Mammary epithelial cell (primary cell): ENCODE measurements at regions not wholly inside any gene's neighbourhood (a gene's known extent, or its start where the extent isn't known, plus 50 kb on each side); places are given as distances from the start of the nearest gene placed in this dataset.
"Not testable (repeated sequence)": the region's sequence is repeated elsewhere in the genome, so short reads cannot be mapped to it uniquely, and the experiment has no call there.

Experiments used
- CTCF ChIP-seq, 2 donors: IDR thresholded peaks in 1 of 2; conservative IDR thresholded peaks in 1 of 2; 2 replicates each; pipeline ENCODE4 v1.5.1; 2011 to 2012; ENCODE audit warnings: inconsistent platforms in 2 of 2, low read length in 2 of 2, mild to moderate bottlenecking in 2 of 2, control low read depth in 1 of 2, low read depth in 1 of 2; ENCODE audit not compliant: insufficient read depth in 1 of 2; ENCODE audit errors: extremely low read depth in 1 of 2
- EZH2 ChIP-seq: IDR thresholded peaks from 2 replicates; pipeline ENCODE4 v1.6.1; 2012; ENCODE audit warnings: low read length, inconsistent platforms, borderline replicate concordance

- TF ChIP-seq EZH2; CTCF (conservative IDR thresholded peaks at IDR 0.05 in 1 of 2, IDR thresholded peaks at IDR 0.05 in 1 of 2; ENCODE audit: extremely low read depth in 1 of 2, insufficient read depth in 1 of 2, low read depth in 1 of 2, low read length in 2 of 2): not testable (repeated sequence)
These were observed 54.5 kb upstream of the NEK3 start for GRCh38 chr13:52213920-52214319.
